ENCODE measurements at regions not wholly inside any gene's neighbourhood (a gene's known extent, or its start where the extent isn't known, plus 50 kb on each side); places are given as distances from the start of the nearest gene placed in this dataset.

- no peak for TF ChIP-seq CHD7 (IDR thresholded peaks at IDR 0.05; ENCODE audit: insufficient replicate concordance, low read length)
- TF ChIP-seq RXRA (IDR thresholded peaks at IDR 0.05; ENCODE audit: insufficient read depth, low read depth, low read length), result no peak
- TF ChIP-seq KDM4A (IDR thresholded peaks at IDR 0.05; ENCODE audit: low read depth, low read length, severe bottlenecking), result no peak
- TF ChIP-seq BACH1 (IDR thresholded peaks at IDR 0.05; ENCODE audit: low read length), result no peak
- no peak for TF ChIP-seq ATF3 (IDR thresholded peaks at IDR 0.05; ENCODE audit: insufficient read depth, low read depth, low read length)
These were observed 81.5 kb upstream of the LYPLAL1 start (continued) for GRCh38 chr1:219092206-219092605.
